Trophoblast cell (in vitro differentiated cells and primary cell): ENCODE measurements at regions not wholly inside any gene's neighbourhood (a gene's known extent, or its start where the extent isn't known, plus 50 kb on each side); places are given as distances from the start of the nearest gene placed in this dataset.

ENCODE experiments used
- DNase-seq, 2 donors: peaks; one replicate each; pipeline ENCODE4 v3.0.0-alpha.2; 2016
- H2AFZ ChIP-seq: 2 replicates; pipeline ENCODE4 v1.6.1; 2013; ENCODE audit warnings: low read length, moderate library complexity, mild to moderate bottlenecking; ENCODE audit not compliant: insufficient read depth, poor library complexity
- H2AK5ac ChIP-seq: 2 replicates; pipeline ENCODE4 v1.6.1; 2013; ENCODE audit warnings: mild to moderate bottlenecking, low read length
- H2BK120ac ChIP-seq: 2 replicates; pipeline ENCODE4 v1.6.1; 2013; ENCODE audit warnings: low read length, mild to moderate bottlenecking, moderate library complexity; ENCODE audit not compliant: insufficient read depth, poor library complexity
- H2BK12ac ChIP-seq: 2 replicates; pipeline ENCODE4 v1.6.1; 2013; ENCODE audit warnings: mild to moderate bottlenecking, low read length, moderate library complexity
- H2BK5ac ChIP-seq: 2 replicates; pipeline ENCODE4 v1.6.1; 2013; ENCODE audit warnings: low read length, low read depth, moderate library complexity, mild to moderate bottlenecking; ENCODE audit not compliant: poor library complexity
- H3K14ac ChIP-seq: 2 replicates; pipeline ENCODE4 v1.6.1; 2013; ENCODE audit warnings: mild to moderate bottlenecking, low read length
- H3K18ac ChIP-seq: 2 replicates; pipeline ENCODE4 v1.6.1; 2013; ENCODE audit warnings: mild to moderate bottlenecking, low read length
- H3K23ac ChIP-seq: 2 replicates; pipeline ENCODE4 v1.6.1; 2013; ENCODE audit warnings: low read length
- H3K27ac ChIP-seq: 2 replicates; pipeline ENCODE4 v1.5.1; 2013; ENCODE audit warnings: low read depth, mild to moderate bottlenecking, inconsistent platforms, low read length, moderate library complexity
- H3K27me3 ChIP-seq: 2 replicates; pipeline ENCODE4 v1.6.1; 2013; ENCODE audit warnings: inconsistent platforms, mild to moderate bottlenecking, low read length, moderate library complexity; ENCODE audit not compliant: insufficient read depth
- H3K36me3 ChIP-seq, 2 experiments: 1 replicate in 1 of 2; 2 replicates in 1 of 2; pipeline ENCODE4 v1.6.1; 2013; ENCODE audit warnings: low read length in 2 of 2, mild to moderate bottlenecking in 2 of 2, moderate library complexity in 1 of 2; ENCODE audit not compliant: insufficient read depth in 2 of 2, control insufficient read depth in 1 of 2
- H3K4ac ChIP-seq: 2 replicates; pipeline ENCODE4 v1.6.1; 2013; ENCODE audit warnings: low read depth, mild to moderate bottlenecking, low read length, moderate library complexity
- H3K4me1 ChIP-seq, 2 experiments: 1 replicate in 1 of 2; 2 replicates in 1 of 2; pipeline ENCODE4 v1.6.1; 2013; ENCODE audit warnings: low read length in 2 of 2, mild to moderate bottlenecking in 2 of 2, moderate library complexity in 1 of 2; ENCODE audit not compliant: insufficient read depth in 2 of 2, control insufficient read depth in 1 of 2
- H3K4me2 ChIP-seq: 2 replicates; pipeline ENCODE4 v1.6.1; 2013; ENCODE audit warnings: inconsistent platforms, mild to moderate bottlenecking, low read length, moderate library complexity
- H3K4me3 ChIP-seq: 2 replicates; pipeline ENCODE4 v1.5.1; 2013; ENCODE audit warnings: mild to moderate bottlenecking, low read depth, low read length, inconsistent platforms
- H3K79me1 ChIP-seq: one replicate; pipeline ENCODE4 v1.6.1; 2013; ENCODE audit warnings: low read length
- H3K79me2 ChIP-seq: 2 replicates; pipeline ENCODE4 v1.6.1; 2013; ENCODE audit warnings: low read length, mild to moderate bottlenecking; ENCODE audit not compliant: control insufficient read depth, insufficient read depth, poor library complexity
- H3K9ac ChIP-seq: 2 replicates; pipeline ENCODE4 v1.6.1; 2013; ENCODE audit warnings: mild to moderate bottlenecking, low read length
- H3K9me3 ChIP-seq: 2 replicates; pipeline ENCODE4 v1.6.1; 2013; ENCODE audit warnings: low read depth, mild to moderate bottlenecking, control low read depth, inconsistent platforms, low read length; ENCODE audit not compliant: insufficient read depth
- H4K12ac ChIP-seq: 2 replicates; pipeline ENCODE4 v1.6.1; 2013; ENCODE audit warnings: low read depth, mild to moderate bottlenecking, low read length, moderate library complexity
- H4K8ac ChIP-seq: 2 replicates; pipeline ENCODE4 v1.6.1; 2013; ENCODE audit warnings: low read depth, mild to moderate bottlenecking, low read length, moderate library complexity
- H4K91ac ChIP-seq: one replicate; pipeline ENCODE4 v1.6.1; 2013; ENCODE audit warnings: low read depth, mild to moderate bottlenecking, low read length, moderate library complexity
- WGBS: extraction: QIAGEN DNeasy Blood & Tissue Kit; methylation state at CpG from one replicate; pipeline ENCODE4 v1.1.7; 2013; ENCODE audit warnings: missing lambda C conversion rate; ENCODE audit not compliant: insufficient read length, insufficient coverage; ENCODE audit errors: extremely low coverage; 5-methylcytosine and 5-hydroxymethylcytosine counted together

- H2AFZ ChIP-seq: no peak overlapping the region
Observed at GRCh38 chr5:8557728-8558127, 688.8 kb downstream of the MTRR start.

GRCh38 chr5:8560776-8561175 lies 691.8 kb downstream of the MTRR start:
- no CpG with 5 or more reads among the region's 2 CpGs for WGBS
- Histone ChIP-seq H3K79me1 (no peaks in the 10 kb centered on the region), H3K4ac (no peak overlapping the region), H3K9me3 (no peaks in the 10 kb centered on the region), H3K4me3 (no peak overlapping the region), H3K27ac (no peak overlapping the region), H3K9ac (no peak overlapping the region), H2BK5ac (no peak overlapping the region), H4K8ac (no peak overlapping the region), H4K91ac (no peak overlapping the region), H4K12ac (no peak overlapping the region), H3K23ac (no peak overlapping the region), H2BK12ac (no peak overlapping the region), H3K27me3 (no peaks in the 10 kb centered on the region), H3K79me2 (no peaks in the 10 kb centered on the region), H2AK5ac (no peak overlapping the region), H3K4me2 (no peak overlapping the region), H3K36me3 (no peaks in the 10 kb centered on the region), H2AFZ (no peak overlapping the region), H2BK120ac (no peak overlapping the region), H3K4me1 (peaks cover 0 to 4% of the 10 kb centered on the region in 2 experiments), H3K18ac (no peak overlapping the region), H3K14ac (no peak overlapping the region)
- no peak for DNase-seq

More at GRCh38 chr5:8557728-8558127, 688.8 kb downstream of the MTRR start:
- no peak overlapping the region for H3K4me2 ChIP-seq
- no peaks in the 10 kb centered on the region for H3K9me3 ChIP-seq
- H2BK5ac ChIP-seq: no peak overlapping the region
- H2BK120ac ChIP-seq: no peak overlapping the region
- no peak overlapping the region for H3K14ac ChIP-seq
- no peak overlapping the region for H3K4me3 ChIP-seq
- H3K23ac ChIP-seq: no peak overlapping the region
- no peaks in the 10 kb centered on the region for H3K27me3 ChIP-seq
- no peak overlapping the region for H4K12ac ChIP-seq
- no peak overlapping the region for H3K27ac ChIP-seq
- DNase-seq: no peak
- no peak overlapping the region for H2BK12ac ChIP-seq
- H4K91ac ChIP-seq: no peak overlapping the region
- H3K36me3 ChIP-seq: no peaks in the 10 kb centered on the region
- H3K4ac ChIP-seq: no peak overlapping the region
- H3K79me2 ChIP-seq: no peaks in the 10 kb centered on the region
- no peaks in the 10 kb centered on the region for H3K79me1 ChIP-seq
- no peak overlapping the region for H3K9ac ChIP-seq
- H2AK5ac ChIP-seq: no peak overlapping the region
- H3K4me1 ChIP-seq: peaks cover 0 to 4% of the 10 kb centered on the region in 2 experiments
- no CpG with 5 or more reads among the region's 3 CpGs for WGBS
- no peak overlapping the region for H3K18ac ChIP-seq
- H4K8ac ChIP-seq: no peak overlapping the region

GRCh38 chr5:8561224-8561840 lies 692.4 kb downstream of the MTRR start:
- no peaks in the 10 kb centered on the region for H3K79me2 ChIP-seq
- H4K91ac ChIP-seq: no peak overlapping the region
- H3K9me3 ChIP-seq: no peaks in the 10 kb centered on the region
- H2BK12ac ChIP-seq: no peak overlapping the region
- H2BK5ac ChIP-seq: no peak overlapping the region
- H3K79me1 ChIP-seq: no peaks in the 10 kb centered on the region
- no peaks in the 10 kb centered on the region for H3K36me3 ChIP-seq
- no peak overlapping the region for H3K23ac ChIP-seq
- no peak overlapping the region for H4K12ac ChIP-seq
- H4K8ac ChIP-seq: no peak overlapping the region
- H3K4me1 ChIP-seq: peaks cover 0 to 4% of the 10 kb centered on the region in 2 experiments
- H3K14ac ChIP-seq: no peak overlapping the region
- H3K4me3 ChIP-seq: no peak overlapping the region
- H3K18ac ChIP-seq: no peak overlapping the region
- no peak overlapping the region for H2BK120ac ChIP-seq
- no peak overlapping the region for H3K9ac ChIP-seq
- WGBS: no CpG with 5 or more reads among the region's 3 CpGs
- H3K27me3 ChIP-seq: no peaks in the 10 kb centered on the region
- DNase-seq: no peak
- no peak overlapping the region for H2AK5ac ChIP-seq
- H3K4ac ChIP-seq: no peak overlapping the region
- no peak overlapping the region for H3K27ac ChIP-seq
- no peak overlapping the region for H2AFZ ChIP-seq
- H3K4me2 ChIP-seq: no peak overlapping the region

GRCh38 chr5:8561854-8562253 lies 692.9 kb downstream of the MTRR start:
- Histone ChIP-seq H2BK5ac (no peak overlapping the region), H2BK120ac (no peak overlapping the region), H2AK5ac (no peak overlapping the region), H4K8ac (no peak overlapping the region), H3K9ac (no peak overlapping the region), H3K14ac (no peak overlapping the region), H3K36me3 (no peaks in the 10 kb centered on the region), H3K4me1 (peaks cover 0 to 4% of the 10 kb centered on the region in 2 experiments), H3K4ac (no peak overlapping the region), H3K4me2 (no peak overlapping the region), H3K23ac (no peak overlapping the region), H3K27me3 (no peaks in the 10 kb centered on the region), H3K79me2 (no peaks in the 10 kb centered on the region), H3K18ac (no peak overlapping the region), H3K27ac (no peak overlapping the region), H3K79me1 (no peaks in the 10 kb centered on the region), H2AFZ (no peak overlapping the region), H2BK12ac (no peak overlapping the region), H4K91ac (no peak overlapping the region), H4K12ac (no peak overlapping the region), H3K9me3 (no peaks in the 10 kb centered on the region), H3K4me3 (no peak overlapping the region)
- DNase-seq: no peak
